ENCODE measurements at regions not wholly inside any gene's neighbourhood (a gene's known extent, or its start where the extent isn't known, plus 50 kb on each side); places are given as distances from the start of the nearest gene placed in this dataset.

DNA sequence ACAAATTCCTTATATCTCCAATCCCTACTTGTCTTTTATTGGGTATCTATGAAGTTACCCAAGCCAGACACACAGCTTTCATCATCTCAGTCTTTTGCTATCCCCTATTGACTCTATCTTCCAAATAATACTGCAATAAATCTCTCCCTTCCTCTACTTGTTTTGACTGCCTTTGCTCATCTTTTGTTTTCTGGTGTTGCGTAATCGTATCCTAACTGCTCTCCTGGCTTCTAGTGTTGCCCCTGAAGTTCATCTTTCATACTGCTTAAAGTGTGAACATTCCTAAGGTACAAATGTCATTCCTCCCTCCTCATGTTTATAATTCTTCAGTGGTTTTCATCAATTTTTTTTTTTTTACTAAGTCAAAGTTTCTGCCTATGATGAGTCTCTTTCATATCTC, 491.3 kb upstream of the DCC start:
- DNase-seq (ENCODE audit: low spot score), result no peak

GRCh38 chr18:51852681-51853080, 487.3 kb upstream of the DCC start:
- DNase-seq (ENCODE audit: low spot score), result no peak

- DNase-seq (ENCODE audit: low spot score), result no peak
Measured at GRCh38 chr18:51857989-51858388, 482.0 kb upstream of the DCC start.

GRCh38 chr18:51861046-51861445, 479.0 kb upstream of the DCC start:
- DNase-seq (ENCODE audit: low spot score), result no peak

DNA sequence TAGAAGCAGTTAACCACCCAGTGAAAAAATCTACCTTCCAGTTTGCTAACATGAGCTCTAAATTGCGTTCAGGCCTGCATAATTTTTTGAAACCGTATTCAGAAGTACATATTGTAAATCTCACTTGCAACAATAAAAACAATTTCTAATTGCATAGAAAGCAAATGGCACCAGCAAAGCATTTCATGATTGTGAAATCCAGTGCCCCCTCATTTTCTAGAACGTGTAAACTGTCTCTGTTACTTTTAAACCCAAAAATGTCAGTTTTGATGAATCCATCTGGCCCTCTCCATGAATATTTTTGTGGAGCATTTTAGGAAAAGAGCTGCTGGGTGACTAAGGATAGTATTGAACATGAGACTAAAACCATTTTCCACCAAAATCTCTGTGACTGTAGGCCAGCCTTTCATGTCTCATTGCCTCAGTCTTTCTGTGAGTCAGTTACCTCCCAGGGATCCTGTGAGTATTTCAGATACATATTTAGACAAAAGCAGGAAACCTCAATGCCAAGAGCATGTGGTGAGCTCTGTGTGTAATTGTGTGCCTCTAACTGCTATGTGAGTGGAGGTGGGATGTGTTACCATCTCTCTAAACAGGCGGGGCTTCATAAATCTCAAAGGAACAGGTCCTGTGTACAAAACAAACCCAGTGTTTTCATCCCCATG, 477.8 kb upstream of the DCC start:
- no peak for DNase-seq (ENCODE audit: low spot score)

GRCh38 chr18:51864219-51864965, 475.6 kb upstream of the DCC start:
- DNase-seq (ENCODE audit: low spot score), result no peak

- no peak for DNase-seq (ENCODE audit: low spot score)
Measured at GRCh38 chr18:51865538-51865937, 474.5 kb upstream of the DCC start.

- DNase-seq (ENCODE audit: low spot score), result peak; percentile 7
Measured at GRCh38 chr18:51867767-51868166, 472.2 kb upstream of the DCC start.

DNA sequence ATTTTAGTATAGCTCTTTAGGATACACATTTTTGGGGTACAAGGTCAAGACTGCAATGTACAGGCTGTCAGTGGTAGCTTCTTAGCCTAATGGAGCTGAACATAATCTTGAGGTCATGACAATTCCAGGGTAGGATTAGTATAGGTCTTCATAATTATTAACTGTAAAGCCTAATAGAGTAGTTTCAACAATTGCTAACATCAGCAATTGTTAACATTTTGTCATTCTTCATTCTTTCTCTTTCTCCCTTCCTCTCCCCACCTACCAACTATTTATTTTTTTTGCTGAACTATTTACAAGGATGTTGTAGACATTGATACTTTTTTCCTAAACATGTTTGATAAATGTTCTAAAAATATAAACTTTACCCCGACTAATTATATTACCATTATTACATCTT, 461.3 kb upstream of the DCC start:
- no peak for DNase-seq (ENCODE audit: low spot score)

GRCh38 chr18:51879329-51879728, 460.7 kb upstream of the DCC start:
- no peak for DNase-seq (ENCODE audit: low spot score)

GRCh38 chr18:51881394-51881793, 458.6 kb upstream of the DCC start:
- DNase-seq (ENCODE audit: low spot score), result no peak

GRCh38 chr18:51884039-51884438, 456.0 kb upstream of the DCC start:
- DNase-seq (ENCODE audit: low spot score), result no peak

DNA sequence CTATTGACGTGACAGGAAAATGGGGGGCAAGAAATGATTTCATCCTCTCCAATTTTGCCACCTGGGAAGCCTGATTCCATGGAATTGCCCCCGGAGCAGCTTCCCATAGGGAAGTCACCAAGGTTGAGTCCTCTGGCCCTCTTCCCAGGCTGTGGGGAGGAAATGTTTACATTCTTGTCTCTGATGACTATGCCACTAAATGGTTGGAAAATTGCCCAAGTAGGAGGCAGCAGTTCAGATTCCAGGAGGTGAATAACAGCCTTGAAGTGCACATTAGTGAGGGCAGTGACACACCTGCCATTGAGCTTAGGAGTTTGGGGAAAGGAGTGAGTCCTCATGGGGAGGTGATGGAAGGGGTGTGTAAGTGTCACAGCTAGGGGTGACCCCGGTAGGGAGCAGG, 449.2 kb upstream of the DCC start:
- DNase-seq (ENCODE audit: low spot score), result no peak

GRCh38 chr18:51891876-51892275, 448.1 kb upstream of the DCC start:
- no peak for DNase-seq (ENCODE audit: low spot score)

DNA sequence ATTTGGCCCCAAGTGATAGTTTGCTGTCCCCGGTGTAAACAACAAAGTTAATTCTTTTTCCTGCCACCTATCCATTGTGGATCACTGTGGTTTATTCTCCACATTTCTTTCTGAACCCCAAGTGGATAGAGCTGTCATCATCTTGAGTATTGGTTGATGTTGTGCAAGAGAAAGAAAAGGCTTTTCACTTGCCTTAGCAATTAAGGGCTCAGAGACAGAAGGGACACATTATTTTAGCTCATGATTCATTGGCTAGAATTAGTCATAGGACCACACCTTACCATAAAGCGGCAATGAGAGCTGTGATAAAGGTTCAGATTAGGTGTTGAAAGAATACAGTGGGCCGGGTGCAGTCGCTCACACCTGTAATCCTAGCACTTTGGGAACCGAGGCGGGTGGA, 442.1 kb upstream of the DCC start:
- no peak for DNase-seq (ENCODE audit: low spot score)

DNA sequence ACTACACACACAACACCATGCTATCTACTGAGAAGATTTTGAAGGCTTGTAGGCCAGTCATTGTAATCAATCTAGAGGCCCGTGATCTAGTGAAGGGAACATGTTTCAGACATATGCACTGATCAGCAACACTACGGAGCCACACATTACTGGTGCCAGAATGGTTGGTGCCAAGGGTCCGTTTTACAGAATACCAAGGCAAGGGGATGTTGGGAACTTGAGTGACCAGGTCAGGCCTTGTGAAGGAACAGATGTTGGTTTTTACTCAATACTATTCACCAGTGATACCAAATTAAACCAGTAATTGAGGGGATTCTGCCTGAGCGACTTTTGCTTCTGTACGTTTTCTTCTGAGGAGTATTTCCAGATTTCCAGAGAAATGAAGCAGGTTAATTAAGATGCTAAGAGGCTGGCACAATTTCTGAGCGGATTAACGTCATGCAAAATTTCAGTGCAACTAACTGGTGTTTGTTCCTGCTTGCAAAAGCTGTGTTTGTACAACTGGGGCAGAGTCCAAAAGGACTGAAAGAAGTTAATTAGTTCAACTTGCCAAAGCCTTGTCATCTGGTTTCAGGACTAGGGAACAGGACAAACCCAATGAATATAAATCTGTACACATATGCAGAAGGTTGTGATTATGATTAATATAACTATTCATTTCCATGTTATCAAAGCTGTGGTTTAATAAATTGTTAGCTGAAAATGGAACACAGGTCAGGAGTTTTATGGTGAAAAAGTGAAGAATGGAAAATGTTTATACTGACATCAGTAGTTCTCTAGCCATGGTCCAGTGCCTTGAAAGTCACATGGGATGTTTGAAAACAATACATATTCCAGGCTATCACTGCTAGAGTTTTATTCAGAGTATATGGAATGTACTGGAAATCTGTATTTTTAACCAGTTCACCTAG, 432.1 kb upstream of the DCC start:
- no peak for DNase-seq (ENCODE audit: low spot score)

DNA sequence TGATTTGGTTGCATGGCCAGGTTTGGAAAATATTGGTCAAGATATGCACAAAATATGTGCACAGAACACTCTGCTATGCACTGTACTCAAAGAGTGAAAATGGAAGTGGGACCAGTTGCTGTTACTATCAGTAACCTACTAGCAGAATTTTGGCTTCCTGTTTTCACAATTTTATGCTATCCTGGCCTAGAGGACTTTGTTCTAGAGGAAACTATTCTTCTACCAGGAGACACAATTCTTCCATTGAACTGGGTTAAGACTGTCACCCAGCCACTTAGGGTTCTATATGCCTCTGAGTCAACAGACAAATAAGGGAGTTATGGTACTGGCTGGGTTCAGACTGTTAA, 431.4 kb upstream of the DCC start:
- DNase-seq (ENCODE audit: low spot score), result no peak

GRCh38 chr18:51911584-51911983, 428.4 kb upstream of the DCC start:
- no peak for DNase-seq (ENCODE audit: low spot score)

DNA sequence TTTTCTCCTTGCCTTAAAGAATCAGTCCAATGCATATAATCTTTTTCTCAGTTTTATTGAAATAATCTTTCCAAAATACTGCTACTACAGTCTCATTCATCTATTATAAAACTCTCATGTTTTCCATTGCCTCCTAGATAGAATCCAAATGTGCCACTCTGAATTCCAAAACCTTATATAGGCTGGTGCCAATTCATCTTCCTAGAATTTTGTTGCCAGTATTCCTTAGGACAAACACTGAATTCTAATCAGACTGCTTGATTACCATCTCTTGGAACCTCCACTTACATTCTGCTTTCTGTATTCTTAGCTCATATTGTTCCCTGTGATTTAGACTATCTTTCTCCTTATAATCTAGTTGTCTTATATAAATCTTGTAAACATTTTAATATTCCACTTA, 427.6 kb upstream of the DCC start:
- no peak for DNase-seq (ENCODE audit: low spot score)

- no peak for DNase-seq (ENCODE audit: low spot score)
Measured at GRCh38 chr18:51915176-51915575, 424.8 kb upstream of the DCC start.

- DNase-seq (ENCODE audit: low spot score), result no peak
Measured at GRCh38 chr18:51921862-51922261, 418.1 kb upstream of the DCC start.

GRCh38 chr18:51933903-51934302, 406.1 kb upstream of the DCC start:
- no peak for DNase-seq (ENCODE audit: low spot score)

- DNase-seq (ENCODE audit: low spot score), result no peak
Measured at GRCh38 chr18:51936115-51936514, 403.9 kb upstream of the DCC start.
